ENCODE measurements at regions not wholly inside any gene's neighbourhood (a gene's known extent, or its start where the extent isn't known, plus 50 kb on each side); places are given as distances from the start of the nearest gene placed in this dataset.

GRCh38 chr2:16141641-16141921, 201.2 kb downstream of the MYCN start:
- no peak for ATAC-seq
- TF ChIP-seq ARNTL (CRISPR knock-in tag; IDR thresholded peaks at IDR 0.05; ENCODE audit: borderline replicate concordance, low read depth) (no peak), CSDC2 (CRISPR knock-in tag; IDR thresholded peaks at IDR 0.05) (no peak), CREB5 (CRISPR knock-in tag; IDR thresholded peaks at IDR 0.05; ENCODE audit: low read depth) (no peak), ZFP3 (CRISPR knock-in tag; IDR thresholded peaks at IDR 0.05) (no peak), SNAI2 (CRISPR knock-in tag; IDR thresholded peaks at IDR 0.05) (no peak), ZC3H10 (CRISPR knock-in tag; IDR thresholded peaks at IDR 0.05) (no peak), ZNF565 (CRISPR knock-in tag; conservative IDR thresholded peaks at IDR 0.05; ENCODE audit: low read depth) (no peak), TOX (CRISPR knock-in tag; IDR thresholded peaks at IDR 0.05; ENCODE audit: borderline replicate concordance) (no peak), BACH2 (CRISPR knock-in tag; IDR thresholded peaks at IDR 0.05; ENCODE audit: borderline replicate concordance) (no peak), GLIS3 (CRISPR knock-in tag; IDR thresholded peaks at IDR 0.05) (no peak), PATZ1 (CRISPR knock-in tag; IDR thresholded peaks at IDR 0.05; ENCODE audit: borderline replicate concordance) (no peak), OSR1 (CRISPR knock-in tag; IDR thresholded peaks at IDR 0.05) (no peak), RARB (CRISPR knock-in tag; IDR thresholded peaks at IDR 0.05) (no peak)
- TF ChIP-seq, protein P1, sequence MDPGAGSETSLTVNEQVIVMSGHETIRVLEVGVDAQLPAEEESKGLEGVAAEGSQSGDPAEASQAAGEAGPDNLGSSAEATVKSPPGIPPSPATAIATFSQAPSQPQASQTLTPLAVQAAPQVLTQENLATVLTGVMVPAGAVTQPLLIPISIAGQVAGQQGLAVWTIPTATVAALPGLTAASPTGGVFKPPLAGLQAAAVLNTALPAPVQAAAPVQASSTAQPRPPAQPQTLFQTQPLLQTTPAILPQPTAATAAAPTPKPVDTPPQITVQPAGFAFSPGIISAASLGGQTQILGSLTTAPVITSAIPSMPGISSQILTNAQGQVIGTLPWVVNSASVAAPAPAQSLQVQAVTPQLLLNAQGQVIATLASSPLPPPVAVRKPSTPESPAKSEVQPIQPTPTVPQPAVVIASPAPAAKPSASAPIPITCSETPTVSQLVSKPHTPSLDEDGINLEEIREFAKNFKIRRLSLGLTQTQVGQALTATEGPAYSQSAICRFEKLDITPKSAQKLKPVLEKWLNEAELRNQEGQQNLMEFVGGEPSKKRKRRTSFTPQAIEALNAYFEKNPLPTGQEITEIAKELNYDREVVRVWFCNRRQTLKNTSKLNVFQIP (CRISPR knock-in tag; IDR thresholded peaks at IDR 0.05; ENCODE audit: borderline replicate concordance, low read depth) = no peak
- TF ChIP-seq, protein P2, sequence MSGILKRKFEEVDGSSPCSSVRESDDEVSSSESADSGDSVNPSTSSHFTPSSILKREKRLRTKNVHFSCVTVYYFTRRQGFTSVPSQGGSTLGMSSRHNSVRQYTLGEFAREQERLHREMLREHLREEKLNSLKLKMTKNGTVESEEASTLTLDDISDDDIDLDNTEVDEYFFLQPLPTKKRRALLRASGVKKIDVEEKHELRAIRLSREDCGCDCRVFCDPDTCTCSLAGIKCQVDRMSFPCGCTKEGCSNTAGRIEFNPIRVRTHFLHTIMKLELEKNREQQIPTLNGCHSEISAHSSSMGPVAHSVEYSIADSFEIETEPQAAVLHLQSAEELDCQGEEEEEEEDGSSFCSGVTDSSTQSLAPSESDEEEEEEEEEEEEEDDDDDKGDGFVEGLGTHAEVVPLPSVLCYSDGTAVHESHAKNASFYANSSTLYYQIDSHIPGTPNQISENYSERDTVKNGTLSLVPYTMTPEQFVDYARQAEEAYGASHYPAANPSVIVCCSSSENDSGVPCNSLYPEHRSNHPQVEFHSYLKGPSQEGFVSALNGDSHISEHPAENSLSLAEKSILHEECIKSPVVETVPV (CRISPR knock-in tag; IDR thresholded peaks at IDR 0.05) = no peak

DNA sequence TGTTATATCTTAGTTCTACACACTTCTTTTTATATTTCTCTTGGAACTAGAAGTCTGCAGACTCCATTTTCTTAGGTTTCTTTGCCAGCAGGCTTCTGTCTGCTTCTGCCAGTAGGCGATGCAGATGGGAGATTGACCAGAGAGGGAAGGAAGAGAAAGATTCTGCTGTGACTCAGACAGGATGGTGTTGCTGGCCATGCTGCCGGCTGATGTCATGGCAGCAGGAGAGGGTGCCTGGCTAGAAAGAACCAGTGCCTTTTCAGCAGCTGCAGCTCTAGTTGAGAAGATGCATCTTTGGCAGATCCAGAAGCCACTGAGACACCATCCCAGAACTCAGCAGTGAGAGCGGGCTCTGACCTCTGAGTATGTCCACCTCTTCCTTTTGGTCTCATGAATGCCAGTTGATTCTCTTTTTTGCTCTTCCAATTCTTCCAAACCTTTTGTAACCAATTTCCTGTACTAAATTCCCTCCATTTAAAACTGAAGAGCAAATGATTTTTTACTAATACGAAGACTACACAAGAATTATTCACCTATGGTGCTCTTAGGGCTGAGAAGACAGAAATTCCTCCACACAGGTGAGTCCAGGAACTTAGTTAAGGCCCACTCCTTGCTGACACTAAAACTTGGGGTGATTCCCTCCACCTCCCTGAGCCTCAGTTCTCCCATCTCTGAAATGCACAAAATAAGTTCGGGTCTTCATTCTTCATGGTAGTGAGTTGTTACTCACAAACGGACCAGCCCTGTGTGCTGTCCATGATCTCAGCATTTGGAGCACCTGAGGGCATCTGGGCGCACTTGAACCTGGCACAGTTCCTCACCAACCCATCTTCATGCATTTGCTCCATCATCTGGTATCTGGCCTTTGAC, 200.7 kb downstream of the MYCN start:
- no peak for ATAC-seq
- TF ChIP-seq OSR1 (CRISPR knock-in tag; IDR thresholded peaks at IDR 0.05) (no peak), GLIS3 (CRISPR knock-in tag; IDR thresholded peaks at IDR 0.05) (no peak), CSDC2 (CRISPR knock-in tag; IDR thresholded peaks at IDR 0.05) (no peak), CREB5 (CRISPR knock-in tag; IDR thresholded peaks at IDR 0.05; ENCODE audit: low read depth) (no peak), SNAI2 (CRISPR knock-in tag; IDR thresholded peaks at IDR 0.05) (no peak), BACH2 (CRISPR knock-in tag; IDR thresholded peaks at IDR 0.05; ENCODE audit: borderline replicate concordance) (no peak), TOX (CRISPR knock-in tag; IDR thresholded peaks at IDR 0.05; ENCODE audit: borderline replicate concordance) (no peak), ISL1 (CRISPR knock-in tag; IDR thresholded peaks at IDR 0.05) (no peak), ARNTL (CRISPR knock-in tag; IDR thresholded peaks at IDR 0.05; ENCODE audit: borderline replicate concordance, low read depth) (no peak), ZFP30 (CRISPR knock-in tag; IDR thresholded peaks at IDR 0.05) (no peak), PPARA (CRISPR knock-in tag; IDR thresholded peaks at IDR 0.05; ENCODE audit: borderline replicate concordance) (no peak), ZNF70 (CRISPR knock-in tag; IDR thresholded peaks at IDR 0.05) (no peak), RARB (CRISPR knock-in tag; IDR thresholded peaks at IDR 0.05) (no peak), ZNF8 (CRISPR knock-in tag; IDR thresholded peaks at IDR 0.05) (no peak), TCF4 (CRISPR knock-in tag; IDR thresholded peaks at IDR 0.05; ENCODE audit: borderline replicate concordance) (no peak), ZNF565 (CRISPR knock-in tag; conservative IDR thresholded peaks at IDR 0.05; ENCODE audit: low read depth) (no peak)
- TF ChIP-seq, protein P1 (CRISPR knock-in tag; IDR thresholded peaks at IDR 0.05; ENCODE audit: borderline replicate concordance, low read depth) = no peak
